GM12878 (cell line): ENCODE measurements at regions not wholly inside any gene's neighbourhood (a gene's known extent, or its start where the extent isn't known, plus 50 kb on each side); places are given as distances from the start of the nearest gene placed in this dataset.

Experiments
- ATAC-seq: fragments of 200-7000 bp; cut with Tn5 transposase; 3 replicates; pipeline ENCODE4 v1.9.1; 2020; ENCODE audit warnings: mild to moderate bottlenecking, moderate library complexity
- BruUV-seq: library from RNA; stranded (reverse); fragments of 400-500 nt; replicated peaks from 2 replicates; lab custom pipeline; 2021; lab: Mats Ljungman, UMichigan
- CTCF ChIA-PET: fragments of 300-600 bp; sonication (Branson Sonifier 250); formaldehyde crosslinking; extraction: SDS; loops from one replicate; lab custom pipeline; 2021; ENCODE audit warnings: inconsistent platforms; lab: Yijun Ruan, JAX
- POLR2A ChIA-PET: fragments of 350-600 bp; formaldehyde crosslinking; extraction: SDS; loops from one replicate; lab custom pipeline; 2021; ENCODE audit warnings: inconsistent platforms; lab: Charles Lee
- RAD21 ChIA-PET: fragments of 300-600 bp; sonication (Branson Sonifier 250); formaldehyde crosslinking; loops from one replicate; lab custom pipeline; 2023; ENCODE audit warnings: antibody characterized with exemption; ENCODE audit not compliant: unreplicated experiment; lab: Charles Lee
- SMC1A ChIA-PET: fragments of 300-600 bp; sonication (Branson Sonifier 250); formaldehyde crosslinking; loops from one replicate; lab custom pipeline; 2023; ENCODE audit not compliant: unreplicated experiment, uncharacterized antibody; lab: Charles Lee
- DNase-seq: peaks from one replicate; pipeline ENCODE4 v3.0.0-alpha.2; 2011; ENCODE audit warnings: low read depth, low spot score
- FAIRE-seq: peaks from 3 replicates; lab custom pipeline; 2011; peaks lifted over from hg19 to GRCh38; lab: Jason Lieb, UNC
- H2AFZ ChIP-seq: 2 replicates; pipeline ENCODE4 v1.6.0; 2011; ENCODE audit warnings: low read depth, low read length, control low read depth; ENCODE audit not compliant: control insufficient read depth
- H3K27ac ChIP-seq: 2 replicates; pipeline ENCODE4 v1.5.1; 2011; ENCODE audit warnings: control low read depth; ENCODE audit not compliant: control insufficient read depth, insufficient read depth
- H3K27me3 ChIP-seq, 2 experiments: replicated peaks in 1 of 2; 2 replicates each; pipeline versions ENCODE4 v1.6.0 to v1.6.1; 2011; ENCODE audit warnings: low read length in 1 of 2; ENCODE audit not compliant: control insufficient read depth in 2 of 2, insufficient read depth in 2 of 2
- H3K36me3 ChIP-seq, 2 experiments: 2 replicates each; pipeline ENCODE4 v1.5.1; 2011; ENCODE audit warnings: low read length in 1 of 2; ENCODE audit not compliant: control insufficient read depth in 2 of 2, insufficient read depth in 2 of 2
- H3K4me1 ChIP-seq: 2 replicates; pipeline ENCODE4 v1.6.1; 2011; ENCODE audit warnings: mild to moderate bottlenecking, low read length, moderate library complexity, mixed read lengths; ENCODE audit not compliant: control insufficient read depth, insufficient read depth
- H3K4me2 ChIP-seq: 2 replicates; pipeline ENCODE4 v1.6.0; 2011; ENCODE audit warnings: control low read depth; ENCODE audit not compliant: control insufficient read depth, insufficient read depth
- H3K4me3 ChIP-seq: fragments of 200-600 bp; sonication (generic); 2 replicates; pipeline ENCODE4 v1.5.1; 2016
- H3K79me2 ChIP-seq: 2 replicates; pipeline ENCODE4 v1.6.0; 2011; ENCODE audit warnings: low read length; ENCODE audit not compliant: control insufficient read depth, insufficient read depth
- H3K9ac ChIP-seq: 2 replicates; pipeline ENCODE4 v1.8.0; 2011; ENCODE audit warnings: low read length, control low read depth, mixed read lengths; ENCODE audit not compliant: control insufficient read depth, insufficient read depth
- H3K9me3 ChIP-seq: replicated peaks from 3 replicates; pipeline ENCODE4 v1.5.1; 2011; ENCODE audit warnings: mild to moderate bottlenecking, low read length; ENCODE audit not compliant: control insufficient read depth, insufficient read depth
- H4K20me1 ChIP-seq: 2 replicates; pipeline ENCODE4 v1.6.0; 2011; ENCODE audit not compliant: control insufficient read depth, insufficient read depth
- CHD2 ChIP-seq: IDR thresholded peaks from 2 replicates; pipeline ENCODE4 v1.6.1; 2011; ENCODE audit warnings: low read depth, low read length, improper control_type of control experiment, borderline replicate concordance
- KAT2A ChIP-seq: conservative IDR thresholded peaks from 2 replicates; pipeline ENCODE4 v1.6.1; 2011; ENCODE audit warnings: low read depth, low read length; ENCODE audit not compliant: control insufficient read depth
- MXI1 ChIP-seq: fragments of 150-350 bp; IDR thresholded peaks from 2 replicates; pipeline ENCODE4 v1.6.1; 2011; ENCODE audit warnings: low read depth, mild to moderate bottlenecking, inconsistent platforms, low read length, improper control_type of control experiment
- POLR2A ChIP-seq: IDR thresholded peaks from 2 replicates; pipeline ENCODE4 v1.6.1; 2011; ENCODE audit warnings: low read depth, mild to moderate bottlenecking, low read length
- POLR2AphosphoS5 ChIP-seq: IDR thresholded peaks from 2 replicates; pipeline ENCODE4 v1.6.1; 2011; ENCODE audit warnings: mild to moderate bottlenecking, low read length, inconsistent platforms
- SMAD5 ChIP-seq: IDR thresholded peaks from 2 replicates; pipeline ENCODE4 v1.6.1; 2016; ENCODE audit warnings: antibody characterized with exemption, low read depth
- TCF3 ChIP-seq: IDR thresholded peaks from 2 replicates; pipeline ENCODE4 v1.6.1; 2012; ENCODE audit warnings: low read depth, mild to moderate bottlenecking, low read length, borderline replicate concordance; ENCODE audit not compliant: insufficient read depth
- ZBED1 ChIP-seq: IDR thresholded peaks from 2 replicates; pipeline ENCODE4 v1.6.1; 2016; ENCODE audit warnings: borderline replicate concordance
- WGBS: methylation state at CpG from one replicate; pipeline ENCODE4 v1.1.6; 2016; ENCODE audit warnings: low lambda C conversion rate; ENCODE audit not compliant: insufficient replicate concordance, insufficient coverage; ENCODE audit errors: missing lambda C conversion rate; 5-methylcytosine and 5-hydroxymethylcytosine counted together
- in situ Hi-C: fragments of 300-500 bp; cut with MboI; formaldehyde crosslinking; loops from 9 replicates; pipeline ENCODE4 v1.14.3; 2018; ENCODE audit warnings: mixed read lengths
- intact Hi-C: fragments of 100-400 bp; cut with micrococcal nuclease; formaldehyde crosslinking; loops from one replicate; pipeline ENCODE4 v1.14.2; 2022; ENCODE audit not compliant: unreplicated experiment
- TF ChIP-seq, protein P1 (sequence below): fragments of 450-650 bp; IDR thresholded peaks from 2 replicates; pipeline ENCODE4 v1.6.1; 2014; ENCODE audit warnings: mild to moderate bottlenecking

DNA sequence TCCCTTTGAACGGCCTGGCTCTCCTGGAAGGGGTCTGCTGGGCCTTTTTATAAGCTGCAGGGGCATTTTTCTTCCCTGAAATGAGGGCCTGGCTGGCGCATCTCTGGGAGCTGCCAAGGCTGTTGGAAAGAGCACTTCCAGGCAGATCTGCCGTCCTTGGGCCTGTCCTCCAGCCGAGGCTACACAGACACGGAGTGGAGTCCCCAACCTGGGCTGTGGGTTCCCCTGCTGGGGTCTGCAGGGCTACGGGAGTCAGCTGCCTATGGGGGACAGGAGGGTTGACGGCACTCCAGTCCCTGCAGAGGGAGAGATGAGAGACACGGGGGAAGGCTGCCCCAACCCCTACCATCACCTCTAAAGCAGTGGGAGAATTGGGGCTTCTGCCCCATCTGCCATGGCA lies 606.6 kb downstream of the TBC1D22A start:
- Histone ChIP-seq H3K4me1 (no peaks in the 10 kb centered on the region), H3K27ac (no peak overlapping the region), H3K4me3 (no peak overlapping the region), H3K36me3 (no peaks in the 10 kb centered on the region), H4K20me1 (no peaks in the 10 kb centered on the region), H3K27me3 (no peaks in the 10 kb centered on the region), H3K9ac (no peak overlapping the region), H2AFZ (no peak overlapping the region), H3K4me2 (no peak overlapping the region), H3K9me3 (no peaks in the 10 kb centered on the region; the same call in 2 of the 3 replicates), H3K79me2 (no peaks in the 10 kb centered on the region)
- POLR2A ChIA-PET, result no interaction called here
- TF ChIP-seq KAT2A (no peak), CHD2 (no peak), SMAD5 (no peak), TCF3 (no peak), ZBED1 (no peak), MXI1 (no peak), POLR2A (no peak), POLR2AphosphoS5 (no peak)
- TF ChIP-seq, protein P1, sequence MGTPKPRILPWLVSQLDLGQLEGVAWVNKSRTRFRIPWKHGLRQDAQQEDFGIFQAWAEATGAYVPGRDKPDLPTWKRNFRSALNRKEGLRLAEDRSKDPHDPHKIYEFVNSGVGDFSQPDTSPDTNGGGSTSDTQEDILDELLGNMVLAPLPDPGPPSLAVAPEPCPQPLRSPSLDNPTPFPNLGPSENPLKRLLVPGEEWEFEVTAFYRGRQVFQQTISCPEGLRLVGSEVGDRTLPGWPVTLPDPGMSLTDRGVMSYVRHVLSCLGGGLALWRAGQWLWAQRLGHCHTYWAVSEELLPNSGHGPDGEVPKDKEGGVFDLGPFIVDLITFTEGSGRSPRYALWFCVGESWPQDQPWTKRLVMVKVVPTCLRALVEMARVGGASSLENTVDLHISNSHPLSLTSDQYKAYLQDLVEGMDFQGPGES, result no peak
- WGBS, result 3% methylated on average over 8 of the region's 8 CpGs
- in situ Hi-C loops (no loop called here), intact Hi-C loops (no loop called here)
- SMC1A ChIA-PET, result no interaction called here
- RAD21 ChIA-PET, result no interaction called here
- no peak for FAIRE-seq
- ATAC-seq, result no peak
- CTCF ChIA-PET, result no interaction called here
- no peak for DNase-seq
- BruUV-seq, result no TSS peak
